Inflammatory macrophage treated with lipopolysaccharide for 1 hour (primary cell): ENCODE measurements at regions not wholly inside any gene's neighbourhood (a gene's known extent, or its start where the extent isn't known, plus 50 kb on each side); places are given as distances from the start of the nearest gene placed in this dataset.
"Not testable (repeated sequence)": the region's sequence is repeated elsewhere in the genome, so short reads cannot be mapped to it uniquely, and the experiment has no call there.

Experiments
- DNase-seq, 2 donors: peaks; one replicate each; pipeline ENCODE4 v3.0.0-alpha.2; 2020 to 2022

- DNase-seq = no peak
Observed at GRCh38 chr7:124633740-124634139, 131.9 kb downstream of the GPR37 start.

GRCh38 chr7:124630395-124630794 lies 135.2 kb downstream of the GPR37 start:
- no peak for DNase-seq

- DNase-seq = no peak
Observed at GRCh38 chr7:124618871-124619270, 146.7 kb downstream of the GPR37 start.

GRCh38 chr7:124618051-124618450 lies 147.5 kb downstream of the GPR37 start:
- DNase-seq = not testable (repeated sequence)

GRCh38 chr7:124603066-124603465 lies 162.5 kb downstream of the GPR37 start:
- no peak for DNase-seq

- no peak for DNase-seq
Observed at GRCh38 chr7:124597509-124597908, 168.1 kb downstream of the GPR37 start.

- DNase-seq = no peak
Observed at GRCh38 chr7:124596881-124597280, 168.7 kb downstream of the GPR37 start.

- DNase-seq = no peak
Observed at GRCh38 chr7:124590814-124591213, 174.8 kb downstream of the GPR37 start.

GRCh38 chr7:124577256-124577655 lies 188.3 kb downstream of the GPR37 start:
- DNase-seq = no peak

- no peak for DNase-seq
Observed at GRCh38 chr7:124575176-124575575, 190.4 kb downstream of the GPR37 start.

- no peak for DNase-seq
Observed at GRCh38 chr7:124570558-124570957, 195.0 kb downstream of the GPR37 start.

GRCh38 chr7:124566583-124566982 lies 199.0 kb downstream of the GPR37 start:
- DNase-seq = no peak

- DNase-seq = no peak
Observed at GRCh38 chr7:124557587-124557986, 208.0 kb downstream of the GPR37 start.

- DNase-seq = no peak
Observed at GRCh38 chr7:124557101-124557500, 208.5 kb downstream of the GPR37 start.

- DNase-seq = no peak
Observed at GRCh38 chr7:124553502-124553901, 212.1 kb downstream of the GPR37 start.

- no peak for DNase-seq
Observed at GRCh38 chr7:124552217-124552616, 213.4 kb downstream of the GPR37 start.

- no peak for DNase-seq
Observed at GRCh38 chr7:124550036-124550435, 215.6 kb downstream of the GPR37 start.

- DNase-seq = no peak
Observed at GRCh38 chr7:124542476-124542875, 223.1 kb downstream of the GPR37 start.

GRCh38 chr7:124536156-124536762 lies 229.3 kb downstream of the GPR37 start:
- no peak for DNase-seq

- DNase-seq = no peak
Observed at GRCh38 chr7:124532166-124532565, 233.4 kb downstream of the GPR37 start.

GRCh38 chr7:124516911-124517310 lies 248.7 kb downstream of the GPR37 start:
- DNase-seq = no peak

- DNase-seq = no peak
Observed at GRCh38 chr7:124515106-124515830, 250.3 kb downstream of the GPR37 start.

- DNase-seq = no peak
Observed at GRCh38 chr7:124514471-124514870, 251.1 kb downstream of the GPR37 start.

GRCh38 chr7:124497176-124497575 lies 268.4 kb downstream of the GPR37 start:
- no peak for DNase-seq

GRCh38 chr7:124489925-124490324 lies 275.7 kb downstream of the GPR37 start:
- DNase-seq = no peak
